SK-MEL-5 (cell line): ENCODE measurements at regions not wholly inside any gene's neighbourhood (a gene's known extent, or its start where the extent isn't known, plus 50 kb on each side); places are given as distances from the start of the nearest gene placed in this dataset.

Experiments used
- DNase-seq: peaks from one replicate; pipeline ENCODE4 v3.0.0-alpha.2; 2016; ENCODE audit warnings: low read depth, low spot score
- in situ Hi-C: cut with HindIII; loops from 2 replicates; pipeline ENCODE4 v1.10.0; 2016; ENCODE audit warnings: low sequenced_read_pairs, high pct_unique_total_duplicates, low pct_unique_long_range_greater_than_20kb

DNA sequence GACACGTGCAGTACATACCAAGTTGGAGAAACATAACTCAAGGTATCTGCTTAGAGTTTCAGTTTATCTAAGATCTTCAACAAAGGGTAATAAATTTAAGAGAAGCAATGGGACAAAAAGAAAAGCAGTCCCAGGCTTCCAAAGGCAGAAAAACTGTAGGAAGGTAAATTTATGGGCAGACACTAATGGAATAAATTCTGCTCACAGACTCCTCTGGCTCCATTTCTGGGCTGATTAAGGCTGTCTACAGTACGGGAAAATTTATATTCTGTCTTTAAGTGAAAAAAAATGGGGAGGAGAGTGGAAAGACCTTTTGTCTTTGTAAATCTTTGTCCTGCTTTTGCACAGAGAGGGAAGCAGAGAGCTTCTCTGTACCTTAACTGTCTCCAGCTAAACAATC lies 587.5 kb upstream of the IGFBP3 start:
- in situ Hi-C loops = no loop called here
- DNase-seq = no peak

DNA sequence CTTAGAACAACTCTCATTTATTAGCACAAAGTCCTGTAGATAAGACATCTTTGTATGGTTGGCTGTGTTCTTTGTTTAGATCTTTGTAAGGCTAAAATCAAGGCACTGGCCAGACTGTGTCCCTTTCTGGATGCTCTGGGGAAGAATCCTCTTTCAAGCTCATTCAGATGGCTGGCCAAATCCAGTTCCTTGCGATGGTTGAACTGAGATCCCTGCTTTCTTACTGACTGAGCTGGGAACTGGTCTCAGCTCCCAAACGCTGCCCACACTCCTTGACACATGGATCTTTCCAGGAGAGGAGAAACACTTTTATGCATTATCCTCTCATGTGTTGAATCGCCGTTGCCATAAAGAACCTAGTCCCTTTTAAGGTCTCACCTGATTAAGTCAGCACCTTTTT lies 586.5 kb upstream of the IGFBP3 start:
- no peak for DNase-seq
- in situ Hi-C loops = no loop called here

DNA sequence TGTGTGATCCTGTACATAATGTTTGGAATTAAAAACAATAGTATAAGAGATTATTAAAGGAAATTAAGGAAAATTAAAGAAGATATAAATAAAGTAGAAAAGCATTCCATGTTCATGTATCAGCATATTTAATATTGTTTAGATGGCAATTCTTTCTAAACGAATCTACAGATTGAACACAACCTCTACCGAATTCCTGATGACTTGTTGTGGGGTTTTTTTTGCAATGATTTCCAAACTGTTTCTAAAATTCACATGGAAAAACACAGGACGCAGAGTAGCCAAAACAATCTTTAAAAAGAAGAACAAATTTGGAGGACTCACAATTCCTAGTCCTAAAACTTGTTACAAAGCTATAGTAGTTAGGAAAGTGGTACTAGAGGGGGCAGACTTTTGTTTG lies 573.4 kb upstream of the IGFBP3 start:
- in situ Hi-C loops = no loop called here
- DNase-seq = no peak

DNA sequence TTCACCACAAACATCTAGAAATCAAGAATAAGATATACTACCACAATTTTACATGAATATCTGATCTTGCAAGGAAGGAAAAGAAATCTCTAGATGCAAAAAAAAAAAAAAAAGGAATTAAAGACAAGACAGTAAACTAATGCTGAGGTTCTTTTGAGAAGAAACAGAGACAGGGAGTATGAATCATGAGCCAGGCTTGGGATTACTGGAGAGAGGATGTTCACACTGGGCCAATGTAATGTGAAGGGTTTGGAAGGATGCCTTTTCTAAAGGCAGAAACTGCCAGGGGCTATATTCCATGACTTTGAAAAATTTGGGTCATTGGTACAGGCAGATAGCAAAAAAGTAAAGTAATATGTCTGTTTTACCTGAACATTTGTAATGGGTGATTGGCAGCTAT lies 573.0 kb upstream of the IGFBP3 start:
- in situ Hi-C loops = no loop called here
- no peak for DNase-seq

DNA sequence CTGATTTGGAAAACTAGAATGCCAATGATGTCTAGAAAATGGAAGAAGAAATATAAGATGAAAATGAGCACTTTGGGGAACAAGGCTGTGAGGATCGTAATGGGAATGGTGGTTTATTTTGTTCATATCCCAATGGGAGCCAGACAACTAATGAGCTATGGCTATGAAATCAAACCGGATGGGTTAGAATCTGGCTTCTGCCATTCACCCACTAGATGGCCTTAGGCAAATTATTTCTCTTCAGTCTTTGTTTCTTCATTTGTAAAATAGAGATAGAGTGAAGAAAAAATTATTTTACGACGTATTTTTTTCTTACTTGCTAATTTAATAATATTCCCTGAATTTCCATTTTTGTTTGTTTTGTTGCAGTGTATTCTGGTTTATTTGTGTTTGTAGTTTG lies 572.1 kb upstream of the IGFBP3 start:
- in situ Hi-C loops = no loop called here
- DNase-seq = no peak

DNA sequence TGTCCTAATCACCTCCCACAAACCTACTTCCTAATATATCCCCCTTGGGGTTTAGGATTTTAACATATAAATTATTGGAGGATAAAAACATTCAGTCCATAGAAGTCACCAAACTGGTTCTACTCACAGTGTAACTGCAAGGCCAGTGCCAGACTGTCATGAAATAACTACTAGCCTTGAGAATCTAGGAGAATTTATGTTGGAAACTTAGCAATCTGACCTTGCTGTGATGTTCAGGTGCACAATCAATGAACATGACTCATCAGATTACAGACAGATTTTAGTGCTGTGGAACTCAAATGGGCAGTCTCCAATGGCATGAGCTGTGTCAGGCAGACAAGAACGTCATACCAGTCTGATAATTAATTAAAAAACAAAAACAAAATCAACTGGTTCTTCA lies 571.4 kb upstream of the IGFBP3 start:
- in situ Hi-C loops = no loop called here
- DNase-seq = no peak

DNA sequence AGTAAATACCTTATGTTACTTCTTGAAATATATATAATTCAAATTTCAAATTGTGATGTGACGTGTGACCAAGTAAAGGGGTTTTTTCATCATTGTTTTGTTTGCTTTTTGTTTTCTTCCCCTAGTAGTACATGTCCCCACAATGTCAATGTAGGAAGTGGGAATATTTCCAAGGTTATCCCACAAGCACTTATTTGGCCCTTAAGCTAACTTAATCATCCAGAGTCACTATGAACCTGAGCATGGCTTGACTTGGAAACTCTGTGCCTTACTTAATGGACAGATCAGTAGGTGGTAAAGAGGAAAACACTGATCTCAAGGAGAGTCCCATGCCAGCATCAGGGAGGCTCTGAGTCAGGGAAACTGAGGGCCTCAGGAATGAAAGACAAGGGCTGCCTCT lies 569.3 kb upstream of the IGFBP3 start:
- in situ Hi-C loops = no loop called here
- DNase-seq = no peak

DNA sequence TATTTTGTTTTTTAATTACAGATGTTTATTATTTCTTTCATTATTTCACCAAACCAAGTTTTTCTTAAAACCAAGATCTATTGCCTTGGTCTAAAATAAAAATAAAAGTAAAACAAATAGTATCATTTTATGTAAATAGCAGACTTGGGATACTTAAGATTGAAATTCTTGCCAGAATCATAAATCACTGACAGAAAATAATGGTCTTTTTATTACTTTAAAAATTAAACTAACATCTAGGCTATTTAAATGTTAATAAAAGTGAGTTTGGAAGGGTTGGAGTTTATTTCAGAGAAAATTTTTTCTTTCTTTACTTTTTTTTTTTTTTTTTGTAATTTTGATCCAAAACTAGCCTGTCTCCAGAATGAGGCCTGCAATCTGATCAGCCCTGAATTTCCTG lies 568.0 kb upstream of the IGFBP3 start:
- in situ Hi-C loops = no loop called here
- no peak for DNase-seq

DNA sequence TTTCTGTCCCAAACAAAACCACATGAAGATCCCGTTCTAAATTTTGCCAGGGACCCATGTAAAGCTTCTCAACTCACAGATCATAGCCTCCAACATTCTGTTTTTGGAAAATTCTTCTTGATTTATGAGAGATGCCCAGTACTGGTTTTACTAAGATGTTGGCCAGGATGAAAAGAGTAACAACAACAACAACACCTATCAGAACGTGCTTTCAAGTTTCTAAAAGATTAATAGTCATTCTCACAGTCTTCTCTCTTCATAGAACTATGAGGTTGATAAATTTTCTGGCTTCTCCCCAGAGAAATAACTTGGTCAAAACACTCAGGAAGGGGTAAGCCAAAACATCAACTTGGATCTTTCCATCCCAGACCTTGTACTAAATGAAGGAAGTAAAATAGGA lies 567.5 kb upstream of the IGFBP3 start:
- DNase-seq = no peak
- in situ Hi-C loops = no loop called here

DNA sequence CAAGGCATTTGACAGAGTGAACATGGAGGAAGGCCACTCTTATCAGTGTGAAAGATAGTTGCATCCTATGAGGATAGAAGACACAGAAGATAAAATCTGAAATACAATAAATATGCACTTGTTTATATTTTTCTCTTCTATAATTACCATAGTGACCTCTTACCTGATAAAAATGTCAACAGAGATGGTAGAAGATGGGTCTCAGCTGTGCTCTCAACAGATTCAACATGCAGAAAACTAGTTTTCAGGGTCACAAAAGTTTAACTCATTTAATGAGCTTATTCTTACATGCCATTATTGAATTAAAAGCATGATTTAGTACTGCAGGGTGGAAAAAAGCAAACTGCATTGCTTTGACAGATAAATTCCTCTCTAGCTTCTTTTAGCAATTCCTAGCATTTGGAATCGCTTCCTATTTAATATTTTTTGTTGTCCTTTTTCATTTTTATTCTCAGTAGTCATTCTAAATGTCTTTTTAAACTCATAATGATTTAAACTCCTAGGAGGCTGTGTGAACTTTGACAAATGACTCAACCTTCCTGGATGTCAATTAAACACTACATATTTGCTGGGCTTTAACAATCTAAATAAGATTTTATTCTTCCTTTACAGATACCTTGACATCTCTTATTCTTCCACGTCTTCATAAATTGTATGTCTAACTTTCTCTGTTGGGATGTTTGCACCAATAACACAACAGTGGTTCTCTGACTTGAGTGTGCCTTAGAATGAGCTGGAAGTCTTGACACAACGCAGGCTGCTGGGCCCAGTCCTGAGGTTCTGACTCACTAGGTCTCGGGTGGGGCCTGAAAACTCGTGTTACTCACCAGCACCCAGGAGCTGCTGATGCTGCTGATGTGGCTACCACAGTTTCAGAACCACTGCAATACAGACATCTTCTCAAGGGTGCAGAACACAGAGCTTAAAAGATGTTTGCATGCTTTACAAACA lies 565.5 kb upstream of the IGFBP3 start:
- no peak for DNase-seq
- in situ Hi-C loops = no loop called here

DNA sequence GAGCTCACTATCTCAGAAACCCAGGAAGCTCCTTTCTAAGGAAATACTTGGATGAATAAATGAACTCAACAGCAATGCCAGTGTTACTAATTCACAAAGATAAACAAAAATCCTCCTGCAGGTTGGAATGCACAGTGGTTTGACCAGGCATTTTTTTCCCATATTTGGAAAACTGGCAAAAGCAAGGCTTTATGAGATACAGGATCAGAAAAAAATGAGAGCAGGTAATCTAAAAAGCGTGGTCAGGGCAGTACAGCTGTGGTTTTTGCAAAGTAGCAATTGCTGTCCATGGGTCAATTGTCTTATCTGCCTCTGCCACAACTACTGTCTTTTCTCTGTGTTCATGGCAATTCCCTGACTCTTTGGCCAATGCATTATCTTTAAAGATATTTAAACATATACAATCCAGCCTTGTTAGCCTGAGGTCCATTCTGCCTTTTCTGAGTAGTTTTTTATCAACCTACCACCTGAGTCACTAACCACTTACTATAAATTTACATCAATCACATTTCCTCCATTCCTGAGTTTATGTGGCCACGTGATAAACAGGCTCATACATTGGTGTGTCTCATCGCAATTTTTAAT lies 564.5 kb upstream of the IGFBP3 start:
- in situ Hi-C loops = no loop called here
- DNase-seq = no peak

DNA sequence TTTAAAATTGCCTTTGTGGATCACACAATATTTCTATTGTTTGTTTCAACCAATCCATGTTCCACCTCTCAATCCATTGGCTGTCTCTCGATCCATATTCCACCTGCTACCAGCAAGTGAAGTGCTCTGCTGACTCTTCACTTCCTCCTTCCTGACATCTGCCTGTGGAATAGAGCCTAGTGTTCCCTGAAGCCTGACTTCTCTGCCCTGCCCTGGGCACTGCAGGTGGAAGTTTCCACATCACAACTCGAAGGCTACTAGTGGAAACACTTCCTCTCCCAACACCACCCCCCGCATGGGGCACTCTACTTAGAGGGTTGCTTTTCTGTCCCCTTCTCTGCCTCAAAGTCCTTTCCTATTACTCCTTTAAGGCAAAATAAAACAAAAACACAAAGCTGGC lies 563.8 kb upstream of the IGFBP3 start:
- in situ Hi-C loops = no loop called here
- no peak for DNase-seq

DNA sequence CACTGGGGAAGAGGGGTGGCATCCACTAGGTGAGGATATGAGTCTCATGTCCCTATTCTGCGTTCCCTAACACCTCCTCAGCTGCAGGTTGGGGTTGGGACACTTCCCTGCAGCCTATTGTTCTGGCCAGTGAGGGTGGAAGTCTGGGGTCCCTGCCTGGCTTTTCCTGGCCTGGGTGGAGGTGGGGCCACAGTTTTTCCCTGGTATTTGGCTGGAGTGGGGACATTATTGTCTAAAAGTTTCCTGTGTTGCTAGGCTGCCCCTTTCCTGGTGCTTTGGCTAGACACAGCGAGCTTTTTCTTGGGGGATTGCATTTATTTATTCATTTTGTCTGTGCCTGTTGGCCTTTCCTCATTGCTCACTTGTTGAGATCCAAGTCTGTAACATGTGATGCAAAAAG lies 559.5 kb upstream of the IGFBP3 start:
- no peak for DNase-seq
- in situ Hi-C loops = no loop called here

DNA sequence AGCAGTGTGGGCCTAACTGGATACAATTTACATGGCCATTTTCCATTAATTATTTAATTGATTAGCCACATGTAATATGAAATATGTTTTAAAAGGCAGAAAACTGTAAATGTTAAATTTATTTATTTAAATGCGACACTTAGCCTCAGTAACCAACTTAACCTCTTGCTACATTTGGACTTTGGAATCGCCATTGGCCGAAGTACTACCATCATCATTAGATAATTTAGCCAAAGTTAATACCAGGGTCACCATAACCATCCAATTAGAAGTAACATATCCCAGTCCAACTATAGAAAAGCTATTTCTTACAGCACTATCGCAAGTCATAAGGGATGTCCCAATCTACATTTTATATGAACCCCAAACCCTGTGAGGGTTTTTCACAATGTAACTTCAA lies 558.6 kb upstream of the IGFBP3 start:
- DNase-seq = no peak
- in situ Hi-C loops = no loop called here

DNA sequence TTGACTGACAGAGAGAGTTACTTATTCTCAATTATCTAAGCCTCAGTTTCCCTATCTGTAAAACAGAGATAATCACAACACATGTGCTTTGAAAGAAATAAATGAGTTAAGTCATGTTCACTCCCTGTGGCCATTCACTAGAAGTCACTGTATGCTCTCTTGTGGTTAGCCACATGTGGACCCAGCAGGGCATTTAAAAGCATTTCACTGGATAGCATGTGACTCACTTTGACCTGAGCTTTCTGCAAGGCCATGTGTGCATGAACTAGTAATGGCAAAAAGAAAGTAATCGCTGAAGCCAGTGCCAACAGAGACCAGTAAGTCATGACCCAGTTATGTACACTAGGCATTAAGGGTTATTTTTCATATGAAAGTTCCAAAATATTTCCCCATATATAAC lies 557.0 kb upstream of the IGFBP3 start:
- no peak for DNase-seq
- in situ Hi-C loops = no loop called here

DNA sequence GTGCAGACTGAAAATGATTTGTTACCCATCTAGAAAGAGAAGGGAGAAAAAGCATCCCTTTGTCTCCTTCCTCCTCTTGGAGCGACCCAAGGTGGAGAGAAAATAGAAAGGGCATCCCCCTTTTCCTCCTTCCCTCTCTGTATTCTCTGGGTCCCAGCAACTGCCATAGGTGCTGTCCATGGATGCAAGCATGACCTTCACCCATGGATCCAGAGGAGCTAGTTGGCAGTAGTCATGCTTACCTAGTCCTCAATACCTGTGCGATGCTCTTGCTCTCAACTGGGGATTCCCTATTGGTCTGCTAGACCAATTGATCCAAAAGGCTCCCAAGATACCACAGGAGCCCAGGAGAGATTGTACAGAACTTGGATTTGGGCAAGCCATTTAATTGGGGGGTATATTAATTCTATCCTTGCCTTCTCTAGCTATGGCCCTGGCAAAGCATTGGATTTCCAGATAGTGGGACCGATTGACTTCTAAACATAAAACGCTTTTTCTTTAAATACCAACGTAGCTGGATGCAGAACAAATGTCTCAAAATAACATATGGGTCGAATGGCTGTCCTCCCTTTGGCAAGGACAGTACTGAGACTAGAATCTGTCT lies 547.8 kb upstream of the IGFBP3 start:
- peak; percentile 25 for DNase-seq
- in situ Hi-C loops = no loop called here

DNA sequence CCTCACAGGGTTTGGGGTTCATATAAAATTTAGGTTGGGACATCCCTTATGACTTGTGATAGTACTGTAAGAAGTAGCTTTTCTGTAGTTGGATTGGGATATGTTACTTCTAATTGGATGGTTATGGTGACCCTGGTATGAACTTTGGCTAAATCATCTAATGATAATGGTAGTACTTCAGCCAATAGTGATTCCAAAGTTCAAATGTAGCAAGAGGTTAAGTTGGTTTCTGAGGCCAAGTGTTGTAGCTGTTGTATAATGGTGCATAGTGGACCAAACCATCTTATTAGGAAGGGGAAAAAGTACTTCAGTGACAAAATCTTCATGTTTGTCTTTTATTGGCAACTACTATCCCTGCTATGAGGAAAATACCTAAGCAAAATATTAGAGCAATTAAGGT lies 542.1 kb upstream of the IGFBP3 start:
- DNase-seq = no peak
- in situ Hi-C loops = no loop called here

DNA sequence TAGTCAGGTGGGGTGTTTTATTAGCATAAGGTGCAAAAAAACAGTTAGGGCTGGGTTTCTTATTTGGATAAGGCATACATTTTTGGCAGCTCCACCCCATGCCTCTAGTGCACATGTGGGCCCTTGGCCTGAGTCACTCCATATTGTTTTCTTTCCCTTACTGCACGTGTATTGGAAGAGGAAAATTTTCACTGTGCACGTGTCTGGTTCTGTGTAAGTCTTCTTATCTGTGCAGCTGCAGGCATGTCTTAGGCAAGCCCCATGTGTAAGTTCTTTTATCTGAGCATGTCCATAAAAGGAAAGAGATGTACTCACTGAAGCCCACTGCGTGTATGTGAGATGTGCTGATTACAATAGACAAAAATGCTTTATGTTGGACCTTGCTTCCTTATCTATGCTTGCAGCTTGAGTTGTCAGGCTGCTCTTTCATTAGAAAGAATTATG lies 540.3 kb upstream of the IGFBP3 start:
- in situ Hi-C loops = no loop called here
- no peak for DNase-seq

DNA sequence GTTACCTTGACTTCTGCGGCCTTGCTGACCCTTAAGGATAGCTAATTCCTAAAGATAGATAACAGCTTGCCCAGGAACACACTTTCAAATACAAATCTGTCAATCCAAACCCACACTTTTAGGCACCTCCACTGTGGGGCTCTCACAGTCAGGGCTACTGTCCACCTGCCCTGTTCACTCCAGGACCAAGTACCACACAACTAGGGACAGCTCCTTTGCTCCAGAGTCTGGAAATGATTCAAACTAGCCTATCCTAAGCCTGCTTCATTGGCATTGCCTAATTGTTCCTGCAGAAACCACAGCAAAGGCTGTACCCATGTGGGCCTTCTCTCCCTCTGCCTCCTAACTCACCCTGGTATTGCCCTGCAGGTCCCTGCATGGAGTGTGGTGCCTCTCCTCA lies 538.9 kb upstream of the IGFBP3 start:
- no peak for DNase-seq
- in situ Hi-C loops = no loop called here
